ENCODE measurements at regions not wholly inside any gene's neighbourhood (a gene's known extent, or its start where the extent isn't known, plus 50 kb on each side); places are given as distances from the start of the nearest gene placed in this dataset.
"Not testable (repeated sequence)": the region's sequence is repeated elsewhere in the genome, so short reads cannot be mapped to it uniquely, and the experiment has no call there.

DNA sequence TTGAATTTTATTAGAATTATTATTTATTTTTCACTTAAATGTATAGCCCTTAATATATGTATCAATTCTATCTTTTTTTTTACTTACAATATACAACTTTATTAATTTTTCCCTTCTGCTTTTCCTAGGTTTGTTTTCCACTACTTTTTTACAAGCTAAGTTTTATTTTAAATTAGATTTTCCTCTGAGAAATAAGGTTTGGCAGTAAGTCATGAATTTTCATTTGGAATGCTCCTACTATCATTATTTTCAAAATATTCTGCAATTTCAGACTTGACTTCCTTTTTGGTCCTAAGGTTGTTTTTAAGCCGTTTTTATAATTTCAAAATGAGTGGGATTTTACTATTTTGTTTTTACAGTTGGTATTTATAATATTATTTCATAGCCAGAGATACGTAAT, 222.8 kb upstream of the PIEZO2 start:
- Histone ChIP-seq H3K4me3 (ENCODE audit: low read depth in 1 of 2, low read length in 2 of 2) (no peak overlapping the region), H3K36me3 (ENCODE audit: control insufficient read depth in 1 of 2, insufficient read depth in 2 of 2, low read length in 2 of 2) (no peaks in the 10 kb centered on the region), H3K4me1 (ENCODE audit: control insufficient read depth in 1 of 2, insufficient read depth in 2 of 2, low read length in 2 of 2) (no peaks in the 10 kb centered on the region), H3K9me3 (ENCODE audit: control insufficient read depth in 1 of 2, low read length in 2 of 2) (no peaks in the 10 kb centered on the region), H3K27ac (ENCODE audit: low read length) (no peak overlapping the region), H3K27me3 (ENCODE audit: low read depth, low read length) (no peaks in the 10 kb centered on the region)

DNA sequence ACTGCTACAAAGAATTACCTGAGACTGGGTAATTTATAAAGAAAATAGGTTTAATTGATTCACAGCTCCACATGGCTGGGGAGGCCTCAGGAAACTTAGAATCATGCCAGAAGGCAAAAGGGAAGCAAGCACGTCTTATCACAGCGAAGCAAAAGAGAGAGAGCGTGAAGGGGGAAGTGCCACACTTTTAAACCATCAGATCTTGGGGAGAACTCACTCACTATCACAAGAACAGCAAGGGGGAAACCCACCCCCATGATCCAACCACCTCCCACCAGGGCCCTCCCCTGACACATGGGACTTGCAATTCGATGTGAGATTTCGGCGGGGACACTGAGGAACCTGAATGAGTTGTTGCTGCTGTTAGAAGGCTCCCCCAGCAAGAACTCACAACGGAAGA, 220.2 kb upstream of the PIEZO2 start:
- H3K36me3 ChIP-seq (ENCODE audit: control insufficient read depth in 1 of 2, insufficient read depth in 2 of 2, low read length in 2 of 2): no peaks in the 10 kb centered on the region
- no peaks in the 10 kb centered on the region for H3K27me3 ChIP-seq (ENCODE audit: low read depth, low read length)
- H3K9me3 ChIP-seq (ENCODE audit: control insufficient read depth in 1 of 2, low read length in 2 of 2): no peaks in the 10 kb centered on the region
- H3K4me1 ChIP-seq (ENCODE audit: control insufficient read depth in 1 of 2, insufficient read depth in 2 of 2, low read length in 2 of 2): no peaks in the 10 kb centered on the region
- H3K4me3 ChIP-seq (ENCODE audit: low read depth in 1 of 2, low read length in 2 of 2): no peak overlapping the region
- H3K27ac ChIP-seq (ENCODE audit: low read length): no peak overlapping the region

DNA sequence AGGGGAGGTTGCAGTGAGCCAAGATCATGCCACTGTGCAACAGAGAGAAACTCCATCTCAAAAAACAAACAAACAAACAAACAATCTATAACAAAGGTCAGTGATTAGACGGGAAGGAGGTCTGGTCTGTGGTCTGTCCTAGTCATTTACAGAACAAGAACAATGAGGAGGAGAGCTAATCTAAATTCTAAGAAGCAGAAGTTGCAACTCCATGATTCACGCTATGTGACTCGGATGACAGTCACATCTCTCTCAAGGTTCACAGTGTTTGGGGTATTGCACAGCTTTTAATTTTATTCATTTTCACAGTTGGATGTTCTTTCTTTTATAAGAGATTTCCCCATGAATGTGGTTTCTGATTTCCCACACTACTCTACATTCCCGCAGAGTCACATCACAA, 218.7 kb upstream of the PIEZO2 start:
- no peaks in the 10 kb centered on the region for H3K4me1 ChIP-seq (ENCODE audit: control insufficient read depth in 1 of 2, insufficient read depth in 2 of 2, low read length in 2 of 2)
- H3K27ac ChIP-seq (ENCODE audit: low read length): no peak overlapping the region
- no peak overlapping the region for H3K4me3 ChIP-seq (ENCODE audit: low read depth in 1 of 2, low read length in 2 of 2)
- H3K27me3 ChIP-seq (ENCODE audit: low read depth, low read length): no peaks in the 10 kb centered on the region
- H3K36me3 ChIP-seq (ENCODE audit: control insufficient read depth in 1 of 2, insufficient read depth in 2 of 2, low read length in 2 of 2): no peaks in the 10 kb centered on the region
- H3K9me3 ChIP-seq (ENCODE audit: control insufficient read depth in 1 of 2, low read length in 2 of 2): no peaks in the 10 kb centered on the region

DNA sequence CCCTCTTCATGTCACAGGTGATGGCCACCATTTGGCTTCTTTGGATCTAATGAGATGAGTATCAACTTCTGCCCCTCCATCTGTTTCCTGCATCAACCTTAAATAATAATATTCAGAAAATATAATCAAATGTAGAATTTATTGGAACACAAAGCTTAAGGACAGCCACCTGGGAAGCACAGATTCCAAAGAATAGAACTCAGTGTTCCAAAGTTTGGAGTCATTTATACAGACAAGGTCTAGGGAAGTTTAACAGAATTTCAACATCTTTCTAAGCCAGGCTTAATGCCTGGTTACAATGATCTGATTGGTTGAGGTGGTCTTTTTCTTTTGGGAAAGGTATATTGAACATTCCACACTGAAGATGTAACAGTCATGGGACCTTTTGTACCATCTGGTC, 218.0 kb upstream of the PIEZO2 start:
- H3K36me3 ChIP-seq (ENCODE audit: control insufficient read depth in 1 of 2, insufficient read depth in 2 of 2, low read length in 2 of 2): no peaks in the 10 kb centered on the region
- H3K27ac ChIP-seq (ENCODE audit: low read length): no peak overlapping the region
- no peaks in the 10 kb centered on the region for H3K9me3 ChIP-seq (ENCODE audit: control insufficient read depth in 1 of 2, low read length in 2 of 2)
- H3K27me3 ChIP-seq (ENCODE audit: low read depth, low read length): no peaks in the 10 kb centered on the region
- no peaks in the 10 kb centered on the region for H3K4me1 ChIP-seq (ENCODE audit: control insufficient read depth in 1 of 2, insufficient read depth in 2 of 2, low read length in 2 of 2)
- H3K4me3 ChIP-seq (ENCODE audit: low read depth in 1 of 2, low read length in 2 of 2): no peak overlapping the region

DNA sequence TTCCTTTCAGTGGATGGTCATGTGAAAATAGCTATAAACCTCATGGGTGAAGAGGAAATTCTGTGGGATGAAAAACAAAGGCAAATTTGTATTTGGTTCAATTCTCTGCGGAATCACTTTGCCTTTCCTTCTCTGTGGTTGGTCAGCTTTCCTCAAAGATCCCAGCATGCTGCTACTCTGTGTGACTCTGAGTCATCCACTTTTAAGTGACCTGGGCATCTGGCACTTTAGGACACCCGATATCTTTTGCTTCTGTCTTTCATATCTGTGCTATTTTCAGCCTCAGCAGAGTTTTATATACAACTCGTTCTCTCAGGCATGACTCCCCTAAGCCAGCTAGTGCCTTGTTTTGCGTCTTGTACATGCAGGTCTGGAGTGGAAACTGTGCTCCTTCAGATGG, 217.0 kb upstream of the PIEZO2 start:
- H3K9me3 ChIP-seq (ENCODE audit: control insufficient read depth in 1 of 2, low read length in 2 of 2): no peaks in the 10 kb centered on the region
- H3K4me3 ChIP-seq (ENCODE audit: low read depth in 1 of 2, low read length in 2 of 2): no peak overlapping the region
- H3K36me3 ChIP-seq (ENCODE audit: control insufficient read depth in 1 of 2, insufficient read depth in 2 of 2, low read length in 2 of 2): no peaks in the 10 kb centered on the region
- no peak overlapping the region for H3K27ac ChIP-seq (ENCODE audit: low read length)
- H3K27me3 ChIP-seq (ENCODE audit: low read depth, low read length): no peaks in the 10 kb centered on the region
- H3K4me1 ChIP-seq (ENCODE audit: control insufficient read depth in 1 of 2, insufficient read depth in 2 of 2, low read length in 2 of 2): no peaks in the 10 kb centered on the region

DNA sequence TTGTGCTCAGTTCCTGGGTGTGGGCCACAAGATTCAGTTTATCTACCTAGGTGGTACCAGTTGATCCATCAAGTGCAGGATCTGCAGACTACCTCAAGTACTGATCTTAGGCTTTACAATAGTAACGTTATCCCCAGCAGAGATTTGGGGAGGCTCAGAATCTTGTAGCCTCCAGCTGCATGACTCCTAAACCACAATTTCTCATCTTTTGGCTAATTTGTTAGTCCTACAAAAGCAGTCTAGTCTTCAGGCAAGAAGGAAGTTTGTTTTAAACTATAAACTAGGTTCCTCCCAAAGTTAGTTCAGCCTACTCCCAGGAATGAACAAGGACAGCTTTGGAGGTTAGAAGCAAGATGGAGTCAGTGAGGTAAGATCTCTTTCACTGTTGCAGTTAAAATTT, 213.5 kb upstream of the PIEZO2 start:
- H3K4me1 ChIP-seq (ENCODE audit: control insufficient read depth in 1 of 2, insufficient read depth in 2 of 2, low read length in 2 of 2): no peaks in the 10 kb centered on the region
- H3K4me3 ChIP-seq (ENCODE audit: low read depth in 1 of 2, low read length in 2 of 2): no peak overlapping the region
- no peaks in the 10 kb centered on the region for H3K9me3 ChIP-seq (ENCODE audit: control insufficient read depth in 1 of 2, low read length in 2 of 2)
- no peaks in the 10 kb centered on the region for H3K36me3 ChIP-seq (ENCODE audit: control insufficient read depth in 1 of 2, insufficient read depth in 2 of 2, low read length in 2 of 2)
- H3K27me3 ChIP-seq (ENCODE audit: low read depth, low read length): no peaks in the 10 kb centered on the region
- no peak overlapping the region for H3K27ac ChIP-seq (ENCODE audit: low read length)

DNA sequence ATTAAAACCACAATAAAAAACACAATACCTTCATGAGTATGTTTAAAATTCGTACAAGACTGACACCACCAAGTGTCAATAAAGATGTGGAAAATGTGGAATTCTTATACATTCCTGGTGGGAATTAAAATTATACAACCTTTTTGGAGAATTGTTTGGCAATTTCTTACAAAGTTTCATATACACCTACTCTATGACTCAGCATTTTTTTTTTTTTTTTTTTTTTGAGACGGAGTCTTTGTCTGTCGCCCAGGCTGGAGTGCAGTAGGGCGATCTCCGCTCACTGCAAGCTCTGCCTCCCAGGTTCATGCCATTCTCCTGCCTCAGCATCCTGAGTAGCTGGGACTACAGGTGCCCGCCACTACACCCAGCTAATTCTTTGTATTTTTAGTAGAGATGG, 212.5 kb upstream of the PIEZO2 start:
- not testable (repeated sequence) for H3K4me1 ChIP-seq (ENCODE audit: control insufficient read depth in 1 of 2, insufficient read depth in 2 of 2, low read length in 2 of 2); H3K27me3 ChIP-seq (ENCODE audit: low read depth, low read length); H3K27ac ChIP-seq (ENCODE audit: low read length); H3K4me3 ChIP-seq (ENCODE audit: low read depth in 1 of 2, low read length in 2 of 2); H3K9me3 ChIP-seq (ENCODE audit: control insufficient read depth in 1 of 2, low read length in 2 of 2); H3K36me3 ChIP-seq (ENCODE audit: control insufficient read depth in 1 of 2, insufficient read depth in 2 of 2, low read length in 2 of 2)

DNA sequence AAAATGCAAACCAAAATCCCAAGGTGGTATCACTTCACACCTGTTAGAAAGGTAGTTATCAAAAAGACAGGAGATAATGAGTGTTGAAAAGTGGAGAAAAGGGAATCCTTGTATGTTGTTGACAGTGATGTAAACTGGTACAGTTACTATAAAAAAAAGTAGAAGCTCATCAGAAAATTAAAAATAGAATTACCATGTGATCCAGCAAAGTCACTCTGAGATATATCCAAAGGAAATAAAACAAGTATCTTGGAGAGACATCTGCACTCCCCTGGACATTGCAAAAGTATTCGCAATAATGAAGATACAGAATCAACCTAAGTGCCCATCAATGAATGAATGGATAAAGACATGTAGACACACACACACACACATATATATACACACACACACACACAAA, 208.3 kb upstream of the PIEZO2 start:
- no peaks in the 10 kb centered on the region for H3K4me1 ChIP-seq (ENCODE audit: control insufficient read depth in 1 of 2, insufficient read depth in 2 of 2, low read length in 2 of 2)
- H3K27me3 ChIP-seq (ENCODE audit: low read depth, low read length): no peaks in the 10 kb centered on the region
- H3K4me3 ChIP-seq (ENCODE audit: low read depth in 1 of 2, low read length in 2 of 2): no peak overlapping the region
- H3K9me3 ChIP-seq (ENCODE audit: control insufficient read depth in 1 of 2, low read length in 2 of 2): no peaks in the 10 kb centered on the region
- no peaks in the 10 kb centered on the region for H3K36me3 ChIP-seq (ENCODE audit: control insufficient read depth in 1 of 2, insufficient read depth in 2 of 2, low read length in 2 of 2)
- no peak overlapping the region for H3K27ac ChIP-seq (ENCODE audit: low read length)

DNA sequence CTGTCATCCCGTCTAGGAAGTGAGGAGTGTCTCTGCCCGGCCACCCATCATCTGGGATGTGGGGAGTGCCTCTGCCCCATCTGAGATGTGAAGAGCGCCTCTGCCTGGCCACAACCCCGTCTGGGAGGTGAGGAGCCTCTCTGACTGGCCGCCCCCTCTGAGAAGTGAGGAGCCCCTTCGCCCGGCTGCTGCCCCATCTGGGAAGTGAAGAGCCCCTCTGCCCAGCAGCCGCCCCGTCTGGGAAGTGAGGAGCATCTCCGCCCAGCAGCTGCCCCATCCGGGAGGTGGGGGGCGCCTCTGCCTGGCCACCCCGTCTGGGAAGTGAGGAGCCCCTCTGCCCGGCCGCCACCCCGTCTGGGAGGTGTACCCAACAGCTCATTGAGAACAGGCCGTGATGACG, 195.2 kb upstream of the PIEZO2 start:
- H3K27ac ChIP-seq (ENCODE audit: low read length); H3K27me3 ChIP-seq (ENCODE audit: low read depth, low read length); H3K4me1 ChIP-seq (ENCODE audit: control insufficient read depth in 1 of 2, insufficient read depth in 2 of 2, low read length in 2 of 2); H3K36me3 ChIP-seq (ENCODE audit: control insufficient read depth in 1 of 2, insufficient read depth in 2 of 2, low read length in 2 of 2); H3K4me3 ChIP-seq (ENCODE audit: low read depth in 1 of 2, low read length in 2 of 2): not testable (repeated sequence)
- peaks cover 0 to 24% of the 10 kb centered on the region in 2 donors for H3K9me3 ChIP-seq (ENCODE audit: control insufficient read depth in 1 of 2, low read length in 2 of 2)

DNA sequence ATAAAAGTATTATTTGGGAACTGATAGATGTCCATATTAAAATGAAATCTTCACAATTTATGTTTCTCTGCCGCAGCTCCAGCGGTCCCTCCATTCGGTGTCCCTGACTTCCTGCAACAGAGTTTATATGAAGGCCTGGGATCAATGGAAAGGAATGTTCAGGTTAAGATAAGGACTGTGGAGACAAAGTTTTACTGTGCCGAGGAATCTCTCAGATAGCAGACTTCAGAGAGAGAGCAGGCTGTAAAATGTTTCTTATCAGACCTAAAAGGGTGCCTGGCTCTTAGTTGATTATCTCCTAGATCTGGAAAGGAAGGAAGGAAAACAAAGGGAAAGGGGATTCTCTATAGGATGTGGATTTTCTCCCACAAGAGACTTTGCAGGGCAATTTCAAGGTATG, 193.7 kb upstream of the PIEZO2 start:
- Histone ChIP-seq H3K27me3 (ENCODE audit: low read depth, low read length) (no peaks in the 10 kb centered on the region), H3K9me3 (ENCODE audit: control insufficient read depth in 1 of 2, low read length in 2 of 2) (peaks cover 0 to 22% of the 10 kb centered on the region in 2 donors), H3K27ac (ENCODE audit: low read length) (no peak overlapping the region), H3K36me3 (ENCODE audit: control insufficient read depth in 1 of 2, insufficient read depth in 2 of 2, low read length in 2 of 2) (no peaks in the 10 kb centered on the region), H3K4me3 (ENCODE audit: low read depth in 1 of 2, low read length in 2 of 2) (no peak overlapping the region), H3K4me1 (ENCODE audit: control insufficient read depth in 1 of 2, insufficient read depth in 2 of 2, low read length in 2 of 2) (no peaks in the 10 kb centered on the region)

DNA sequence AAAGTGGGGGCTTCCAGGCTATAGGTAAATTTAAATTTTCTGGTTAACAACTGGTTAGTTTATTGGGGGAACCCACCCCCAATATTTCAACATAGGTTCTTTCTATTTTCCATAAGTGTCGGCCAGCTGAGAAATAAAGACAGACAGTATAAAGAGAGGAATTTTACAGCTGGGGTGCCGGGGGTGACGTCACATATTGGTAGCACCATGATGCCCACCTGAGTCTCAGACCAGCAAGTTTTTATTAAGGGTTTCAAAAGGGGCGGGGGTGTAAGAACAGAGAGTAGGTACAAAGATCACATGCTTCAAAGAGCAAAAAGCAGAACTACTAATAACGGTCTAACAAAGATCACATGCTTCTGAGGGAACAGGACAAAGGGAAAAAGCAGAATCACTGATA, 192.7 kb upstream of the PIEZO2 start:
- H3K9me3 ChIP-seq (ENCODE audit: control insufficient read depth in 1 of 2, low read length in 2 of 2): peaks cover 0 to 18% of the 10 kb centered on the region in 2 donors
- not testable (repeated sequence) for H3K4me1 ChIP-seq (ENCODE audit: control insufficient read depth in 1 of 2, insufficient read depth in 2 of 2, low read length in 2 of 2); H3K27me3 ChIP-seq (ENCODE audit: low read depth, low read length); H3K36me3 ChIP-seq (ENCODE audit: control insufficient read depth in 1 of 2, insufficient read depth in 2 of 2, low read length in 2 of 2); H3K4me3 ChIP-seq (ENCODE audit: low read depth in 1 of 2, low read length in 2 of 2); H3K27ac ChIP-seq (ENCODE audit: low read length)

DNA sequence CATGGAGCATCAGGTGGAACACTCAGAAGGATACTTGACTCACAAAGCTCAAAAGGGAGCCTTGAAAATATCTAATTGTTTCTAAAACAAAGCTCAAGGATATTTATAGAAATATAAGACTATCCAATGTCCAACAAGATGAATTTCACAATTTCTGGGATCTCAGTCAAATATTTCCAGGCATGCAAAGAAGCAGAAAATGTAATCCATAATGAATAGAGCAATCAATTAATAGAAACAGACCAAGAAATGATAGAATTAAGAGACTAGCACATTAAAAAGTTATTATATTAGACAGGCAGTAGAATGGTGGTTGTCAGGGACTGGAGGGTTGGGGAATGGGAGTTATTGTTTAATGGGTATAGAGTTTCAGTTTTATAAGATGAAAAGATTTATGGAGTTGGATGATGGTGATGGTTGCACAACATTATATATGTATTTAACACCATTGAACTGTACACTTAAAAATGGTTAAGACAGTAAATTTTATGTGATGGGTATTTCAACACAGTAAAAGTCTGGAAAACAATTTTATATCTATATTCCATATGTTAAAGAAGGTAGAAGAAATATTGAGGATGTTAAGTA, 189.9 kb upstream of the PIEZO2 start:
- no peaks in the 10 kb centered on the region for H3K4me1 ChIP-seq (ENCODE audit: control insufficient read depth in 1 of 2, insufficient read depth in 2 of 2, low read length in 2 of 2)
- H3K9me3 ChIP-seq (ENCODE audit: control insufficient read depth in 1 of 2, low read length in 2 of 2): peaks cover 6 to 14% of the 10 kb centered on the region in 2 donors
- H3K27ac ChIP-seq (ENCODE audit: low read length): no peak overlapping the region

More for the DNA sequence above, 189.9 kb upstream of the PIEZO2 start:
- no peak overlapping the region for H3K4me3 ChIP-seq (ENCODE audit: low read depth in 1 of 2, low read length in 2 of 2)
- no peaks in the 10 kb centered on the region for H3K27me3 ChIP-seq (ENCODE audit: low read depth, low read length)
- H3K36me3 ChIP-seq (ENCODE audit: control insufficient read depth in 1 of 2, insufficient read depth in 2 of 2, low read length in 2 of 2): no peaks in the 10 kb centered on the region

Data from muscle layer of duodenum (tissue), 2 donors.